H1 (cell line): ENCODE measurements at regions not wholly inside any gene's neighbourhood (a gene's known extent, or its start where the extent isn't known, plus 50 kb on each side); places are given as distances from the start of the nearest gene placed in this dataset.

Experiments
- CTCF ChIA-PET: fragments of 300-600 bp; sonication (Branson Sonifier 250); formaldehyde crosslinking; loops from one replicate; lab custom pipeline; 2021; ENCODE audit not compliant: partially characterized antibody; lab: Charles Lee
- POLR2A ChIA-PET: fragments of 300-600 bp; sonication (Branson Sonifier 250); formaldehyde crosslinking; loops from one replicate; lab custom pipeline; 2021; ENCODE audit warnings: inconsistent platforms; ENCODE audit not compliant: partially characterized antibody; lab: Charles Lee
- DNase-seq, 2 experiments: peaks; one replicate each; pipeline versions ENCODE4 v3.0.0 to v3.0.0-alpha.2; 2010 to 2022; ENCODE audit warnings: low spot score in 2 of 2, low read depth in 1 of 2, mixed read lengths in 1 of 2
- FAIRE-seq: peaks from 2 replicates; lab custom pipeline; 2011; peaks lifted over from hg19 to GRCh38; lab: Jason Lieb, UNC
- H2AFZ ChIP-seq: 2 replicates; pipeline ENCODE4 v1.8.1; 2012; ENCODE audit warnings: low read length, inconsistent platforms
- H2AK5ac ChIP-seq: 2 replicates; pipeline ENCODE4 v1.6.1; 2013; ENCODE audit warnings: low read depth, low read length
- H2BK120ac ChIP-seq: replicated peaks from 2 replicates; pipeline ENCODE3; 2013; ENCODE audit warnings: low read depth, low read length, inconsistent platforms
- H2BK12ac ChIP-seq: 2 replicates; pipeline ENCODE4 v1.6.1; 2013; ENCODE audit warnings: low read depth, low read length
- H2BK15ac ChIP-seq: 2 replicates; pipeline ENCODE4 v1.6.1; 2013; ENCODE audit warnings: low read length
- H2BK20ac ChIP-seq: 2 replicates; pipeline ENCODE4 v1.6.1; 2013; ENCODE audit warnings: low read length
- H2BK5ac ChIP-seq: 2 replicates; pipeline ENCODE4 v1.6.1; 2013; ENCODE audit warnings: low read depth, low read length
- H3K14ac ChIP-seq: 2 replicates; pipeline ENCODE4 v1.6.1; 2013; ENCODE audit warnings: inconsistent platforms; ENCODE audit not compliant: insufficient read length
- H3K18ac ChIP-seq: 2 replicates; pipeline ENCODE4 v1.6.1; 2013; ENCODE audit warnings: low read length; ENCODE audit errors: extremely low read depth
- H3K23ac ChIP-seq: 2 replicates; pipeline ENCODE4 v1.6.1; 2013; ENCODE audit warnings: inconsistent platforms; ENCODE audit not compliant: insufficient read length
- H3K23me2 ChIP-seq: 2 replicates; pipeline ENCODE4 v1.6.1; 2013; ENCODE audit warnings: low read depth, low read length
- H3K27ac ChIP-seq: 2 replicates; pipeline ENCODE4 v1.6.1; 2011; ENCODE audit warnings: low read depth, low read length, inconsistent platforms
- H3K27me3 ChIP-seq, 4 experiments: replicated peaks in 1 of 4; 1 replicate in 1 of 4; 2 replicates in 3 of 4; pipeline versions ENCODE4 v1.6.1 to v1.8.1; 2011 to 2013; ENCODE audit warnings: low read length in 3 of 4, mild to moderate bottlenecking in 3 of 4, inconsistent platforms in 2 of 4, mixed read lengths in 2 of 4, moderate library complexity in 1 of 4; ENCODE audit not compliant: control insufficient read depth in 3 of 4, insufficient read depth in 3 of 4; ENCODE audit errors: extremely low read depth in 1 of 4
- H3K36me3 ChIP-seq, 4 experiments: 2 replicates each; pipeline versions ENCODE4 v1.6.1 to v1.8.1; 2011 to 2013; ENCODE audit warnings: mild to moderate bottlenecking in 4 of 4, low read length in 3 of 4, moderate library complexity in 2 of 4, control low read depth in 1 of 4, inconsistent platforms in 1 of 4; ENCODE audit not compliant: insufficient read depth in 4 of 4, control insufficient read depth in 2 of 4
- H3K4ac ChIP-seq: replicated peaks from 2 replicates; pipeline ENCODE3; 2013; ENCODE audit warnings: low read length, low read depth, mixed read lengths, inconsistent platforms; ENCODE audit not compliant: insufficient read length
- H3K4me1 ChIP-seq, 4 experiments: replicated peaks in 1 of 4; 1 replicate in 1 of 4; 2 replicates in 3 of 4; pipeline versions ENCODE4 v1.6.1 to v1.8.1; 2011 to 2013; ENCODE audit warnings: low read length in 3 of 4, inconsistent platforms in 2 of 4, mixed read lengths in 1 of 4; ENCODE audit not compliant: insufficient read depth in 4 of 4, control insufficient read depth in 3 of 4
- H3K4me2 ChIP-seq, 2 experiments: 2 replicates each; pipeline versions ENCODE4 v1.6.1 to v1.8.1; 2011 to 2013; ENCODE audit warnings: low read depth in 2 of 2, low read length in 2 of 2, control low read depth in 1 of 2, inconsistent platforms in 1 of 2, mild to moderate bottlenecking in 1 of 2; ENCODE audit not compliant: insufficient read depth in 1 of 2
- H3K4me3 ChIP-seq, 4 experiments: fragments of 200-600, 300-600 bp in 1 of 4; sonication (generic), shearing (Covaris generic), sonication (Bioruptor Twin) in 1 of 4; 2 replicates each; pipeline versions ENCODE4 v1.5.1 to v1.8.1; 2011 to 2016; ENCODE audit warnings: low read length in 4 of 4, low read depth in 3 of 4, control low read depth in 2 of 4, inconsistent platforms in 2 of 4, mild to moderate bottlenecking in 2 of 4, mixed read lengths in 1 of 4, moderate library complexity in 1 of 4; ENCODE audit not compliant: insufficient read depth in 2 of 4; ENCODE audit errors: extremely low read depth in 1 of 4
- H3K56ac ChIP-seq: replicated peaks from 2 replicates; pipeline ENCODE3; 2013; ENCODE audit warnings: low read depth, mild to moderate bottlenecking, mixed read lengths, low read length, inconsistent platforms; ENCODE audit not compliant: insufficient read length
- H3K79me1 ChIP-seq: 2 replicates; pipeline ENCODE4 v1.6.1; 2013; ENCODE audit warnings: low read depth, low read length, control low read depth
- H3K79me2 ChIP-seq, 2 experiments: 2 replicates each; pipeline versions ENCODE4 v1.6.1 to v1.8.1; 2012 to 2013; ENCODE audit warnings: low read length in 2 of 2, mild to moderate bottlenecking in 2 of 2, inconsistent platforms in 1 of 2; ENCODE audit not compliant: insufficient read depth in 2 of 2, control insufficient read depth in 1 of 2
- H3K9ac ChIP-seq, 4 experiments: replicated peaks in 1 of 4; 1 replicate in 1 of 4; 2 replicates in 3 of 4; pipeline versions ENCODE4 v1.6.1 to v1.8.1; 2011 to 2013; ENCODE audit warnings: low read depth in 3 of 4, low read length in 3 of 4, control low read depth in 2 of 4, mild to moderate bottlenecking in 2 of 4, moderate library complexity in 2 of 4, inconsistent platforms in 1 of 4; ENCODE audit errors: extremely low read depth in 1 of 4
- H3K9me3 ChIP-seq, 2 experiments: 2 replicates each; pipeline versions ENCODE4 v1.6.1 to v1.8.1; 2012 to 2013; ENCODE audit warnings: mild to moderate bottlenecking in 2 of 2, moderate library complexity in 2 of 2, control low read depth in 1 of 2, inconsistent platforms in 1 of 2, low read depth in 1 of 2, low read length in 1 of 2, mixed read lengths in 1 of 2; ENCODE audit not compliant: insufficient read depth in 2 of 2
- H4K20me1 ChIP-seq, 2 experiments: replicated peaks in 1 of 2; 2 replicates each; pipeline versions ENCODE3 to v1.8.1; 2011 to 2013; ENCODE audit warnings: inconsistent platforms in 2 of 2, low read length in 2 of 2, mild to moderate bottlenecking in 1 of 2; ENCODE audit not compliant: insufficient read depth in 2 of 2, control insufficient read depth in 1 of 2
- H4K5ac ChIP-seq: 2 replicates; pipeline ENCODE4 v1.6.1; 2013; ENCODE audit warnings: low read length, low read depth, mixed read lengths, inconsistent platforms; ENCODE audit not compliant: insufficient read length
- H4K8ac ChIP-seq: 2 replicates; pipeline ENCODE4 v1.8.0; 2013; ENCODE audit warnings: mild to moderate bottlenecking, moderate library complexity, low read length, inconsistent platforms; ENCODE audit not compliant: insufficient read depth; ENCODE audit errors: extremely low read depth
- H4K91ac ChIP-seq: replicated peaks from 2 replicates; pipeline ENCODE3; 2013; ENCODE audit warnings: low read length, mixed read lengths, inconsistent platforms; ENCODE audit not compliant: insufficient read length
- FOSL1 ChIP-seq: IDR thresholded peaks from 2 replicates; pipeline ENCODE4 v1.6.1; 2011; ENCODE audit warnings: mild to moderate bottlenecking, low read depth, low read length, moderate library complexity; ENCODE audit not compliant: insufficient read depth
- GTF2F1 ChIP-seq: IDR thresholded peaks from 2 replicates; pipeline ENCODE4 v1.6.1; 2012; ENCODE audit warnings: low read depth, low read length, improper control_type of control experiment, borderline replicate concordance
- NANOG ChIP-seq: IDR thresholded peaks from 2 replicates; pipeline ENCODE4 v1.6.1; 2011; ENCODE audit warnings: low read length, low read depth, mild to moderate bottlenecking, inconsistent platforms; ENCODE audit not compliant: insufficient read depth, poor library complexity, severe bottlenecking
- PHF8 ChIP-seq: fragments of 200-600 bp; sonication (generic); conservative IDR thresholded peaks from 2 replicates; pipeline ENCODE4 v1.7.1; 2012; ENCODE audit warnings: low read depth, mild to moderate bottlenecking, inconsistent platforms, low read length, moderate library complexity
- POU5F1 ChIP-seq: IDR thresholded peaks from 2 replicates; pipeline ENCODE4 v1.6.1; 2011; ENCODE audit warnings: low read depth, mild to moderate bottlenecking, low read length, moderate library complexity
- SIN3A ChIP-seq, 2 experiments: IDR thresholded peaks in 1 of 2; conservative IDR thresholded peaks in 1 of 2; 2 replicates each; pipeline ENCODE4 v1.6.1; 2011 to 2012; ENCODE audit warnings: low read length in 2 of 2, improper control_type of control experiment in 1 of 2, low read depth in 1 of 2, mild to moderate bottlenecking in 1 of 2
- SRF ChIP-seq: IDR thresholded peaks from 2 replicates; pipeline ENCODE4 v1.6.1; 2011; ENCODE audit warnings: mild to moderate bottlenecking, low read depth, low read length, moderate library complexity
- SUZ12 ChIP-seq: fragments of 200-600 bp; sonication (generic); IDR thresholded peaks from 2 replicates; pipeline ENCODE4 v1.6.1; 2012; ENCODE audit warnings: mild to moderate bottlenecking, inconsistent platforms, low read length, moderate library complexity, mixed read lengths
- TAF1 ChIP-seq: IDR thresholded peaks from 2 replicates; pipeline ENCODE4 v1.6.1; 2011; ENCODE audit warnings: mild to moderate bottlenecking, low read depth, low read length
- TCF12 ChIP-seq: IDR thresholded peaks from 2 replicates; pipeline ENCODE4 v1.6.1; 2011; ENCODE audit warnings: low read depth, mild to moderate bottlenecking, low read length
- WGBS, 2 experiments: shearing (Covaris generic) in 1 of 2; methylation state at CpG; one replicate each; pipeline versions ENCODE4 v1.1.6 to v1.1.7; 2013 to 2015; ENCODE audit warnings: low lambda C conversion rate in 2 of 2, mixed read lengths in 2 of 2, inconsistent platforms in 1 of 2, low coverage in 1 of 2, missing lambda C conversion rate in 1 of 2; ENCODE audit not compliant: insufficient replicate concordance in 2 of 2, insufficient coverage in 1 of 2, insufficient read length in 1 of 2; ENCODE audit errors: extremely low coverage in 1 of 2, missing lambda C conversion rate in 1 of 2; 5-methylcytosine and 5-hydroxymethylcytosine counted together

- no peak overlapping the region for H3K18ac ChIP-seq
- no peaks in the 10 kb centered on the region for H4K20me1 ChIP-seq
- H4K91ac ChIP-seq = no peak overlapping the region
- WGBS, 2 experiments = 90% methylated on average over 4 of the region's 4 CpGs; no CpG with 5 or more reads in 1 of the 2 experiments
- FAIRE-seq = no peak
- ChIA-PET POLR2A (no interaction called here), CTCF (interaction anchor here (0.6 to 1.7 kb wide), 3 partner anchors 28 to 236 kb away, joined by 3 to 5 read pairs (median 4); no protein-coding TSS in a partner anchor)
- H3K36me3 ChIP-seq = no peaks in the 10 kb centered on the region
- H3K56ac ChIP-seq = no peak overlapping the region
- no peak overlapping the region for H3K14ac ChIP-seq
- no peak overlapping the region for H3K23ac ChIP-seq
- no peak overlapping the region for H2BK5ac ChIP-seq
- no peak overlapping the region for H2AK5ac ChIP-seq
- H3K4me3 ChIP-seq = no peak overlapping the region
- H2BK12ac ChIP-seq = no peak overlapping the region
- H3K23me2 ChIP-seq = no peaks in the 10 kb centered on the region
- H3K27ac ChIP-seq = no peak overlapping the region
- H3K4ac ChIP-seq = no peak overlapping the region
- no peak overlapping the region for H4K5ac ChIP-seq
- H2AFZ ChIP-seq = no peak overlapping the region
- H3K4me1 ChIP-seq = no peaks in the 10 kb centered on the region
- H3K79me1 ChIP-seq = no peaks in the 10 kb centered on the region
- TF ChIP-seq TAF1 = no peak
- no peak for TF ChIP-seq POU5F1
- no peak for TF ChIP-seq SRF
- no peak for TF ChIP-seq TCF12
- no peak for TF ChIP-seq SUZ12
- no peak for TF ChIP-seq GTF2F1
- no peak for TF ChIP-seq SIN3A (conservative IDR thresholded peaks at IDR 0.05 in 1 of 2, IDR thresholded peaks at IDR 0.05 in 1 of 2; ENCODE audit: low read depth in 1 of 2, low read length in 2 of 2)
- no peak for TF ChIP-seq NANOG
- no peak for TF ChIP-seq PHF8
- no peak for TF ChIP-seq FOSL1
- no peak overlapping the region for H2BK15ac ChIP-seq
- no peak overlapping the region for H3K4me2 ChIP-seq
- no peak overlapping the region for H3K9ac ChIP-seq
- DNase-seq = no peak
- H4K8ac ChIP-seq = no peak overlapping the region; the same call in 1 of the 2 replicates
- H2BK120ac ChIP-seq = no peak overlapping the region
- H3K27me3 ChIP-seq = no peaks in the 10 kb centered on the region
- H2BK20ac ChIP-seq = no peak overlapping the region
- no peaks in the 10 kb centered on the region for H3K79me2 ChIP-seq
- no peaks in the 10 kb centered on the region for H3K9me3 ChIP-seq
Observed at GRCh38 chr5:67297376-67297775, 100.8 kb upstream of the CD180 start.
